Endothelial cell (in vitro differentiated cells): ENCODE measurements at regions not wholly inside any gene's neighbourhood (a gene's known extent, or its start where the extent isn't known, plus 50 kb on each side); places are given as distances from the start of the nearest gene placed in this dataset.

Experiments used
- DNase-seq: peaks from one replicate; pipeline ENCODE4 v3.0.0; 2021; ENCODE audit warnings: low spot score
- H3K27ac Mint-ChIP-seq: one replicate; pipeline ENCODE4 v1.8.0; 2021; ENCODE audit warnings: mixed read lengths, inconsistent platforms; ENCODE audit not compliant: unreplicated experiment
- H3K27me3 Mint-ChIP-seq: one replicate; pipeline ENCODE4 v1.8.0; 2021; ENCODE audit warnings: mild to moderate bottlenecking, moderate library complexity, mixed read lengths, inconsistent platforms; ENCODE audit not compliant: unreplicated experiment
- H3K36me3 Mint-ChIP-seq: one replicate; pipeline ENCODE4 v1.8.0; 2021; ENCODE audit warnings: mild to moderate bottlenecking, low read depth, mixed read lengths, inconsistent platforms; ENCODE audit not compliant: unreplicated experiment
- H3K4me1 Mint-ChIP-seq: one replicate; pipeline ENCODE4 v1.8.0; 2021; ENCODE audit warnings: mild to moderate bottlenecking, mixed read lengths, inconsistent platforms; ENCODE audit not compliant: unreplicated experiment
- H3K4me3 Mint-ChIP-seq: one replicate; pipeline ENCODE4 v1.8.0; 2021; ENCODE audit warnings: mild to moderate bottlenecking, mixed read lengths, inconsistent platforms; ENCODE audit not compliant: unreplicated experiment
- H3K9me3 Mint-ChIP-seq: one replicate; pipeline ENCODE4 v1.8.0; 2021; ENCODE audit warnings: mixed read lengths, inconsistent platforms; ENCODE audit not compliant: unreplicated experiment
- TF ChIP-seq, protein P1 (sequence below): fragments of 200-600 bp; sonication (generic); IDR thresholded peaks from one replicate; pipeline ENCODE4 v1.5.0; 2021; ENCODE audit warnings: antibody characterized with exemption; ENCODE audit not compliant: unreplicated experiment

DNA sequence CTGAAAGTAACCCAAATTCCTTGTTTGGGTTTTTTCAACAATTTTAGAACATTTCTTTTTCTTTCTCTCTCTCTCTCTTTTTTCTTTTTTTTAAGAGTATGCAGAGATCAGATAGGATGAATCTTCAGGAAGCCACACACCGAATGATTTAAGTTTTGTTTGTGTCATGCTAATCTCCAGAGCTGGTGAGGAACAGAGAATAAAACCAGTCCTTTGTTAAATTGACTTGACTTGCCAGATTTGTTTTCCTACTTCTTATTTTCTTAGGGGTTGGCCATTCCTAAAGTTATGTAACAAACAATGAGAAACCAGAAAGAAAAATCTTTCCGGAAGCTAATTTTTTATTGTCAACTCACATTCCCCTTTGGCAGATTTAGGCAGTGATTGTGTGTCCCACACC lies 1669.3 kb upstream of the CDH6 start:
- H3K36me3 Mint-ChIP-seq, result no peaks in the 10 kb centered on the region

DNA sequence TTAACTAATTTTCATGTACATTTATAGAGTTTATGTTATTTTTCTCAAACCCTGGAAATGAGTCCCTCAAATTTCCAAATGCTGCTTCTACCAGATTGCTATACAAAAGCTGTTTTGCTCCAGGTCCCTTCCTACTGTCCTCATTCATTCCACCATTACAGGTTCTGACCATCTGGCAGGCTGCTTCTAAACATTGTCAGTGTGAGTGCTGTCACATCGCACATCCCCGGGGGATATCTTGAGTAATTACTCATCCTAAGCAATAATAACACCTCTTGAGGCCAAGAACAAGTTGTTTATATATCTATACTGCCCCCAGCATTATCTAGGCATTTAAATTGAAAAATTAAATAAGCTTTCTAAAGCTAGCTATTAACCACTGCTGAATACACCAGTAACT lies 1675.3 kb upstream of the CDH6 start:
- Mint-ChIP-seq H3K9me3 (no peaks in the 10 kb centered on the region), H3K27ac (no peak overlapping the region), H3K36me3 (no peaks in the 10 kb centered on the region), H3K4me1 (no peaks in the 10 kb centered on the region), H3K27me3 (no peaks in the 10 kb centered on the region), H3K4me3 (no peak overlapping the region)
- TF ChIP-seq, protein P1, sequence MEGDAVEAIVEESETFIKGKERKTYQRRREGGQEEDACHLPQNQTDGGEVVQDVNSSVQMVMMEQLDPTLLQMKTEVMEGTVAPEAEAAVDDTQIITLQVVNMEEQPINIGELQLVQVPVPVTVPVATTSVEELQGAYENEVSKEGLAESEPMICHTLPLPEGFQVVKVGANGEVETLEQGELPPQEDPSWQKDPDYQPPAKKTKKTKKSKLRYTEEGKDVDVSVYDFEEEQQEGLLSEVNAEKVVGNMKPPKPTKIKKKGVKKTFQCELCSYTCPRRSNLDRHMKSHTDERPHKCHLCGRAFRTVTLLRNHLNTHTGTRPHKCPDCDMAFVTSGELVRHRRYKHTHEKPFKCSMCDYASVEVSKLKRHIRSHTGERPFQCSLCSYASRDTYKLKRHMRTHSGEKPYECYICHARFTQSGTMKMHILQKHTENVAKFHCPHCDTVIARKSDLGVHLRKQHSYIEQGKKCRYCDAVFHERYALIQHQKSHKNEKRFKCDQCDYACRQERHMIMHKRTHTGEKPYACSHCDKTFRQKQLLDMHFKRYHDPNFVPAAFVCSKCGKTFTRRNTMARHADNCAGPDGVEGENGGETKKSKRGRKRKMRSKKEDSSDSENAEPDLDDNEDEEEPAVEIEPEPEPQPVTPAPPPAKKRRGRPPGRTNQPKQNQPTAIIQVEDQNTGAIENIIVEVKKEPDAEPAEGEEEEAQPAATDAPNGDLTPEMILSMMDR, result no peak
- DNase-seq, result no peak

More for the DNA sequence above, 1669.3 kb upstream of the CDH6 start:
- Mint-ChIP-seq H3K4me3 (no peak overlapping the region), H3K27ac (no peak overlapping the region), H3K9me3 (no peaks in the 10 kb centered on the region), H3K4me1 (peaks cover 2% of the 10 kb centered on the region), H3K27me3 (peaks cover 3% of the 10 kb centered on the region)
- TF ChIP-seq, protein P1, result no peak
- no peak for DNase-seq

DNA sequence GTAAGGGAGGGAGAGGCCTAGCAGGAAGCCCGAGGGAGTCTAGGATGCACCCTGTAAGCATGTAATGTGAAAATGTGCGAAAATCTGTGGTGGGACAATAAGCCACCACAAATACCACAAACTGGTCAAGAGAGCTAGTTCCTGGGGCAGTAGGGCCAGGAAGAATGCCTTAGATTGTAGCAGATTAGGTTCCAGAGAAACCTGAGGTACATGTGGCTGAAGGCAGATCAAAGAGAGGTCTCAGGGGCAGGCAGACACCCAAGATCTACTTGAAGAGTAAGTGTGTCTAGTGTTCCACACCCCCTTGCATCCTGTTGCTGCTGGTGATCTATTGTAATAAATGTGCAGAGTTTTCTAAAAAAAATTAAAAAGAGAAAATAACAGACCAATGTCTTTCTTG lies 1677.3 kb upstream of the CDH6 start:
- Mint-ChIP-seq H3K4me1 (no peaks in the 10 kb centered on the region), H3K27ac (no peak overlapping the region)

DNA sequence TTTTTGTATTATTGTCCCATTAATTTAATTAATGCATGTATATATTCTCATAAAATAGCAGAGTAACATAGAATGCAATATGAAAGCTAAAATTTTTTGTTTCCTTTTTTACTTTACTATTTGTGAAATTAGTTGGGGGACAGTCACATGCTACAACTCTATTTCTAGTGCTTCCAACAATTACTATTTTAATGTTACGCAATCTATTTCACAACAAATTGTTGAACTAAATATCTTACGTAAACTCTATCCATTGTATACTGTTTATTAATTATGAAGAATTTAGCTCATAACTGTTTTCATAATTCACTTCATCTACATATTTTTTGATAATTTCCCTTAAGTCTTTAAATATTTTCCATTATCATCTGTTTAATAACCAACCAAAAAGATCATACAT lies 1685.4 kb upstream of the CDH6 start:
- TF ChIP-seq, protein P1, result no peak
- Mint-ChIP-seq H3K27me3 (no peaks in the 10 kb centered on the region), H3K4me1 (no peaks in the 10 kb centered on the region), H3K27ac (no peak overlapping the region), H3K36me3 (no peaks in the 10 kb centered on the region), H3K4me3 (no peak overlapping the region), H3K9me3 (no peaks in the 10 kb centered on the region)
- no peak for DNase-seq

More for the DNA sequence above, 1677.3 kb upstream of the CDH6 start:
- TF ChIP-seq, protein P1, result no peak
- Mint-ChIP-seq H3K4me3 (no peak overlapping the region), H3K36me3 (no peaks in the 10 kb centered on the region), H3K27me3 (no peaks in the 10 kb centered on the region), H3K9me3 (no peaks in the 10 kb centered on the region)
- DNase-seq, result no peak

DNA sequence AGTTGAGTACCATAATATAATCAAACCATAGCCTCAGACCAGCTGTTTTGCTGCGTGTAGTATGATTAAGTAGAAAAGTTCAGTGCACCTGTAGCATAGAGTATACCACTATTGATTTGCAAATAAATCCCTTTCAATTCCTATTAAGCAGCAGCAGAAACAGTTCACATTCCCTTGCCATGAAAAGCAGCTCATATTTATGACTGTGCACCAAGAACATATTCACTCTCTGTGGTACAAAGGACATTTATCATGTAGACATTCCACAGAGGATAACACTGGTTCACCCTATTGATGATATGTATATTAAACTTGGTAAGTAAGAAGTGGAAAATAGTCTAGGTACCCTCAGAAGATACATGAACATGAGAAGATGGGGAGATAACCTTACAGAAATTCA lies 1689.1 kb upstream of the CDH6 start:
- no peak overlapping the region for H3K4me3 Mint-ChIP-seq
- H3K36me3 Mint-ChIP-seq, result peaks cover 3% of the 10 kb centered on the region
- H3K9me3 Mint-ChIP-seq, result peaks cover 2% of the 10 kb centered on the region
- no peak for DNase-seq
- no peaks in the 10 kb centered on the region for H3K4me1 Mint-ChIP-seq
- H3K27me3 Mint-ChIP-seq, result peaks cover 1% of the 10 kb centered on the region
- TF ChIP-seq, protein P1, result no peak
- H3K27ac Mint-ChIP-seq, result no peak overlapping the region
